GM19025 (cell line): ENCODE measurements at regions not wholly inside any gene's neighbourhood (a gene's known extent, or its start where the extent isn't known, plus 50 kb on each side); places are given as distances from the start of the nearest gene placed in this dataset.
"Not testable (repeated sequence)": the region's sequence is repeated elsewhere in the genome, so short reads cannot be mapped to it uniquely, and the experiment has no call there.

Experiments
- ATAC-seq: cut with Tn5 transposase; IDR thresholded peaks from one replicate; pipeline ENCODE4 v1.9.1; 2021; ENCODE audit warnings: mild to moderate bottlenecking, low read depth, moderate library complexity; ENCODE audit not compliant: unreplicated experiment

DNA sequence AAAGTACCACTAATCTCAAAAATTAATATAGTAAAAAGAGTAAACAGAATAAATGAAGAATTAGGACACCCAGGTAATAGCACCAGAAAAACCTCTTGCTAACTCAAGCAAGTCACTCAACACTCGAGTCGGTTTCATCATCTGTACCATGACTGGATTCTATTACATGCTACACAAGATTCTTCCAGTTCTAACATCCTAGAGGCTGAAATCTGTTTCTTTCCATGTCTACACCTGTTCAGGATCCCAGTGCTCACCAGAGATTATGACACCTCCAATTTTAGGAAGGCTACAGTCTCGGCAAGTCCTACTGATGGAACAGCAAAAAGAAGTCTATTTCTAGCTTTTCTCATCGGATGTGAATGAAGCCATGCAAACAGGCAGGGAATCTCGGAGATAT lies 95.3 kb upstream of the ANK3 start:
- no peak for ATAC-seq

DNA sequence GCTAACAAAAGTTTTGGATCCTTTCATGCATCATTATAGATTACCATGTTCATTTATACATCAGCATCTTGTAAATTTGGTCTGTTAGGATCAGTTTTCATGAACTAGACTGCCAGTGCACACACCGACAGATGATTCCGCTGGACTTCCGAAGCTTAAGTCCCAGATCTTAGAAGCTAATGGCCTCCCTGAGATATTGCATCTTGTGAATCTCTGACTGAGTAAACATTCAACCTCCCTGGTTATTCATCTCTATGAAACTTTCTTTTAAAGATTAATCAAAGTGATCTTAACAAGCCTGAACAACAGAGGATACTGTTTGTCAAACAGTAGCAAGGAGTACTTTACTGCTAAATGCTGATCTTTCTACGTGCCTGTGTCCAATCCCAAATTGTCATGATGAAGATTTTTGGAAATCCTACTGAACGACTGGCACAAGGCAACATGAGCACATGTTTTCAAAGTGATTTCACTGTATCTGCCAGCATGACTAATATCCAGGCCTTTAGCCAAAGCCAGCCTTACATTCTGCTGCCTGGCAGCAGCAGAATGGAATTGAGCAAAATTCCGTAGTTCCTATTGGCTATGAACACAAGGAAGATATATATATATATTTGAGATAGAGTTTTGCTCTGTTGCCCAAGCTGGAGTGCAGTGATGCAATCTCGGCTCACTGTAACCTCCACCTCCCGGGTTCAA lies 91.3 kb upstream of the ANK3 start:
- ATAC-seq, result no peak

DNA sequence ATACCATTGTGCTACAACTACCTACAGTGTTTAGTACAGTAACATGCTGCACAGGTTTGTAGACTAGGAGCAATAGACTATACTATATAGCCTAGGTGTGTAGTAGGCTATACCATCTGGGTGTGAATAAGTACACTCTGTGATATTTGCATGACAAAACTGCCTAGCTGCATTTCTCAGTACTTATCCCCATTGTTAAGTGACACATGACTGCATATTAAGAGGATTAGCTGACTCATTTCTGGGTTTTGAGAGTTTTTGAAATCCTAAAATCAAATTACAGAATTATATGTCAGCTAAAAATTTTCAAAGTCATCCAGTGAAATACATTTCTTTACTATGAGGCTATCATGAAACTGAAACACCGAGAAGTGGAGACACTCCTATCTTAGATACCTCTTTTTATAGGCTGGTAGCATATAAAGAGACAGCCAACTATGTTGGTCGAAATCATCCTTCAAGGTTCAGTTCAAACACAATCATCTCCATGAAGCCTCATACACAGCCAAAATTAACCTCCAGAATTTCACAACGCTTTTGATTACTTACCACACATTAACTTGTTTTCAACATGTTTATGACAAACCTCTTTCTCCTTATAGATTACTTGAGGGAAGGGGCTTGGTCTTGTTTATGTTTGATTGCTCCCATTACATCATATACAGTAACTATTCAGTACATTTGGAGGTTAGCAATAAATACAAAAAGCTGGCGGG lies 89.8 kb upstream of the ANK3 start:
- ATAC-seq, result no peak

DNA sequence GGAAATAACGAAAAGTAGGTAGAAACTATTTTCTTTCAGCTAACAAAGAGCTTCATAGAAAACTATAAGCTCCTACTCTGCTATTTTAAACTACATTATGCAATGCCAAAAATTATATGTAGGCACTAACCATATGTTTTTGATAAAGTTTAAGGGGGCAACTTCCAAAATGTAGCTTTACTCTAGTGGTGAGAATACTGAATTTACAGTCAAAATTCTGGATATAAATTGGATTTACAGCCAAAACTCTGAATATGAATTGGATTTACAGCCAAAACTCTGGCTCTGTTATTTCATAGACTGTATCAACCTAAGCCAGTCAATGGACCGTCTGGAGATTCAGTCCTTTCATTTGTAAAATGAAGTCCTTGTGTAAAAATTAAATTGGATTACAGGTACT lies 86.8 kb upstream of the ANK3 start:
- no peak for ATAC-seq

GRCh38 chr10:60473557-60473956 lies 83.9 kb upstream of the ANK3 start:
- ATAC-seq, result no peak

DNA sequence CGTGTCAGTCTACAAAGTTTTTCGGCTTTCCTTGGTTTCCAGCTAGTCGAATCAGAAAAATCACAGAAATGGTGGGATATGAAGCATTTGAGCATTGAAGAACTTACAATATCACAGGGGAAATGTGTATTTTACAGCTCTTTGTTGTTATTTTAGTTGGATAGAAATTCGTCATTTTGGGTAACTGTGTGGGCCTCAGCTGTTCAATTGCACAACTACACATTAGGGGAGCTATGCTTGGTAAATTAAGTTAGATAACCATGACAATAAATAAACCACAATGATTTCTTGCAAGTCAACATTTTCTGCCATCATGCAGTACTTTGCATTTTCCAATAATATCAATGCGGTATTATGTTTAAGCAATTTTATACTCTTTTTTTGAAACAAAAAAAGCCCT lies 80.4 kb upstream of the ANK3 start:
- ATAC-seq, result no peak

DNA sequence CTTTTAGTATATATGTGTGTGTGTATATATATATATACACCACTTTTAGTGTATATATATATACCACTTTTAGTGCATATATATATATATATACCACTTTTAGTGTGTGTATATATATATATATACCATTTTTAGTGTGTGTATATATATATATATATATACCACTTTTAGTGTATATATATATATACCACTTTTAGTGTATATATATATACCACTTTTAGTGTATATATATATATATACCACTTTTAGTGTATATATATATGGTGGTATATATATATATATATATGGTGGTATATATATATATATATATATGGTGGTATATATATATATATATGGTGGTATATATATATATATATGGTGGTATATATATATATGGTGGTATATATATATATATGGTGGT lies 79.5 kb upstream of the ANK3 start:
- not testable (repeated sequence) for ATAC-seq

- ATAC-seq, result no peak
These were observed 77.5 kb upstream of the ANK3 start for GRCh38 chr10:60467202-60467546.

- ATAC-seq, result no peak
These were observed 76.9 kb upstream of the ANK3 start for GRCh38 chr10:60466267-60467201.

DNA sequence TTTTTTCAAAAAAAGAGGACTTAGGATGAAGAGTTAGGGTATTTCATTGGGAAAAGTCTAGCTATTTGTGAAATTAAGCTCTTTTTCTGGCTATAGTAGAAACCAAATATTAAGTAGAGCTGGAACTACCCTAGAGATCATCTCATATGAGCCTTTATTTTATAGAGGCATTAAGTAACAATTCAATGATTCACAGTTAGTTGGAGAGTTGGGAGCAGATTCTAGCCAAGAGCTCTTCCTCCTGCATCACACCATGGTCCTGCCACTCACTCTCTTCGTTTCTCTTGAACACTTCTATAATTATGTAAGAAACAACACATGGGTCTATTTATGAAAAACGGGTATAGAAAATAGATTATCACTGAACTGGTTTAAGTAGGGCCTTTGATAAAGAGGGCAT lies 76.1 kb upstream of the ANK3 start:
- ATAC-seq, result no peak

- no peak for ATAC-seq
These were observed 75.0 kb upstream of the ANK3 start for GRCh38 chr10:60464659-60465058.

- ATAC-seq, result no peak
These were observed 74.1 kb upstream of the ANK3 start for GRCh38 chr10:60463746-60464145.

DNA sequence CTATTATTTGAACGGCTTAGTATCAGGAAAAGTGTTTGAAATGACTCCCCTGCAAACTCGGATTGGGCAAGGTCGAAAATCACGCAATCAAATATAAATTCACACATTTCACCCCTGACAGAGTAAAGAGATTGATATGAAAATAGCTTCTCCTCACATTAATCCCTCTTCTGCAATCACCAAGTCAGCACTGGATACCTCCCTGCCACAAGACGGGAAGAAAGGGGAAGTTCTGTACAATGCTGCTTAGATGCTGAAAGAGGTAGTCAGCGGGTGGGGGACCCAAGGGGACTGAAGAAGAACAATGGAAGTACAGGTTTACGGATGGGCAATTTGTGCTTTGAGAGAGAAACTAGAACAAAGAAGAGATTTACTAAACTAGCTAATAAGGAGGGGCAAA lies 72.0 kb upstream of the ANK3 start:
- ATAC-seq, result no peak

DNA sequence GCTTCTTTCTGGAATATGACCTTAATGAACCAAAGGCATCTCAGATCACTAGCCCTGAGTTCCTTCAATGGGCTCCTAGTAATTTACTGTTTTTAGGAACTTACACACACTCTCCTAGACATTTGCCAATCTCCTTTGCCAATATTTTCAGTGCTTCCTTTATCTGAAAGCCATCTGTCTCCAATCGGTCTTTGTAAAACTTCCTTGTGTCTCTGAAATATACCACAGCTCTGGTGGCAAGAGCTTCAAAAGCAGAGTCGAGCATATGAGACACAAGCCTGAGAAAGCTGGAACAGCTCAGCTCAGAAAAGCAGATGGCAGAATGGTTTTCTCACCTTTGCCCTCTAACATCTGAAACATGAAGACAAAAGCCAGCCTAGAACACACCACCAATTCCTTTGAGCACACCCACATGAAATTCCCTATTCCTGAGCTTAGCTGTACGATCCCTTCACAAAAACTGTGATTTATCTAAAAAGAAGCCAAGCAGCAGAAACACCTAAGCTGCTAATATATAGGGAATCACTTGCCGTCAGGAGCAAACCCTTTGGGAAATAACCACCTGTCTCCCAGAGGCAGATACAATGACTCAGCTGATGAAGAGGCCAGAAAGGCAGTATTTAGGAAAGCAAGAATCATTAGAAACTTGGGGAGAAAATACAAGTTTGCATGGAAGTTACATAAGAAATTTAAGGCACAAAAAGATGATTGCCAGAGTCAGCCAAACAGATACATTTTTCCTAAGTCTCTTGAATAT lies 70.2 kb upstream of the ANK3 start:
- no peak for ATAC-seq

- no peak for ATAC-seq
These were observed 66.4 kb upstream of the ANK3 start for GRCh38 chr10:60456053-60456452.

DNA sequence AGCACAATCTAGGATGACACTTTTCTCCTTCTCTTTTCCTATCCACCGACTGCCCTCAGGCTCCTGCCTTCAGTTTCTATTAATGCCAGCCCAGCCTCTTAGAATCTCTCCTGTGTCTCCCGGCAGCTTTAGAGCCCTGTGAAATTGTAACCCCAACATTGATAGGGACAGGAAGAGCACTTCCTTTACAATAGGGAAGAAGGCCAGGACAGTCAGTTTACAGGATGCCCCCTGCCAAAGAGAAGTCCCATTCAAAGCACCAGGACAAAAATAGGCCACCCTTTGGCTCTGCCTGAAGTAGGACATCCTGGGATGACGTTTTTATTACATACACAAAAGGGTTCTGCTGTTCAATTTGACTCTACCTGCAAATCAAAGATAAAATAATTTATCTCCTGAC lies 64.7 kb upstream of the ANK3 start:
- ATAC-seq, result no peak

DNA sequence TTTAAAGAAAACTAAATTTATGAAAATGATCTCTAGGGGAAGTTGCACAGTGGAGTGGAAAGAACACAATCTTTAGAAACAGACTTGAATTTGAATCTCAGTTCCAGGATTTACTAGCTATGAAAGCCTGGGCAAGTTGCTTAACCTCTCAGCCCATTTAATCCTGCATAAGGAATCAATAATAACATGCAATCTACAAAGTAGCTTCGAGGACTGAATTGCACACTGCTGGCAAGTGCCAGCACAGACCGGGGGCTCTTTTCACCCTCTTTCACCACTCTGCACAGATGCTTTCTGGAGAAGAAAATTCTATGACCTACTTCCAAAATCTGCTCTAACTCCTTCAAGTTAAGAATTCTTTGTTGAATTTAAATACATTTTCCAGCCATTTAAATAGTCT lies 63.4 kb upstream of the ANK3 start:
- no peak for ATAC-seq

DNA sequence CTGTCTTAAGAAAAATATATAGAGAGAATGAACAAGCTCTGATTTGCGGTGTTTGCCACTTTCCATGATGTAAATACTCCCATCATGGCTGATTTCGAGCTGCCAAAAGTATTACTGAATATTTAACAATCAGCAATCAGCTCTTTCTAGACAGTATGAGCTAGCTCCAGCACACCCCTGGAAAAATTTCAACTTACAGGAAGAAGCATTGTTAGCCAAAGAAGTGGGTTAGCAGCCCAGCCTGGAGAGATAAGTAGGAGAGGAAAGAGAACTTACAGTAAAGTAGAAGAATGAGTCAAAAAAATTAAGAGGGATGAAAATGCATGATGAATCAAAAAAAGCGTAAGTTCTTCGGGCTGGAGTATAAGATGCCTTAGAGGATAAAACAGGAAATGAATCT lies 60.6 kb upstream of the ANK3 start:
- no peak for ATAC-seq

- ATAC-seq, result no peak
These were observed 58.6 kb upstream of the ANK3 start for GRCh38 chr10:60448246-60448645.

DNA sequence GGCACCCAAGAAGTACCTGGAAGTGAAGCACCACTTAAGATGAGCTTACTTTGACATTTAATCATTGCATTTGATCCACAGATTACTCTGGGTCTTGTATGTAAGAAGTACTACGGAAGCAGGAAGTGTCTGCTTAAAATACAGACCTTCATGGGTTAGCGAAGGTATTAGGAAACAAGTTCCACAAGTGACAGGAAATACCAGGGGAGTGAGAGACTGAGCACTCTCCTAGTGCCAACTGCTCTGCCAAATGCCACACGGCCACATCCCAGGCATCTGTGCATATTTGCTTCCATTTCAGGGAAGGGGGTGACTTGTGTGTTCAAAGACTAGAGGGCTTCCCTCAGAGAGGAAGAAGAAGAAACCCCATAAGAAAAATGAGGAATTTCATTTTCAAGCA lies 57.2 kb upstream of the ANK3 start:
- ATAC-seq, result no peak
